Endodermal cell (in vitro differentiated cells): ENCODE measurements at regions not wholly inside any gene's neighbourhood (a gene's known extent, or its start where the extent isn't known, plus 50 kb on each side); places are given as distances from the start of the nearest gene placed in this dataset.

Experiments used
- DNase-seq: peaks from one replicate; pipeline ENCODE4 v3.0.0-alpha.2; 2017
- H3K27ac ChIP-seq: 2 replicates; pipeline ENCODE4 v1.5.1; 2013; ENCODE audit warnings: mild to moderate bottlenecking, low read depth, low read length, moderate library complexity
- H3K27me3 ChIP-seq: 2 replicates; pipeline ENCODE4 v1.6.1; 2013; ENCODE audit warnings: mild to moderate bottlenecking, low read length, moderate library complexity; ENCODE audit not compliant: insufficient read depth, control insufficient read depth, poor library complexity, severe bottlenecking
- H3K36me3 ChIP-seq: 2 replicates; pipeline ENCODE4 v1.7.0; 2013; ENCODE audit warnings: mild to moderate bottlenecking, low read length, moderate library complexity; ENCODE audit not compliant: control insufficient read depth, insufficient read depth
- H3K4me1 ChIP-seq: one replicate; pipeline ENCODE4 v1.7.0; 2013; ENCODE audit warnings: low read length; ENCODE audit not compliant: control insufficient read depth, insufficient read depth
- H3K4me3 ChIP-seq: 2 replicates; pipeline ENCODE4 v1.5.1; 2013; ENCODE audit warnings: mild to moderate bottlenecking, low read length, moderate library complexity
- H3K9ac ChIP-seq: 2 replicates; pipeline ENCODE4 v1.6.1; 2013; ENCODE audit warnings: mild to moderate bottlenecking, low read length, moderate library complexity; ENCODE audit not compliant: poor library complexity, severe bottlenecking; ENCODE audit errors: extremely low read depth
- H3K9me3 ChIP-seq: 2 replicates; pipeline ENCODE4 v1.6.1; 2013; ENCODE audit warnings: mild to moderate bottlenecking, low read length, moderate library complexity; ENCODE audit not compliant: control insufficient read depth
- H3K27ac Mint-ChIP-seq: 2 replicates; pipeline ENCODE4 v1.8.0; 2020; ENCODE audit warnings: mixed read lengths
- H3K27me3 Mint-ChIP-seq: 2 replicates; pipeline ENCODE4 v1.8.0; 2021; ENCODE audit warnings: mild to moderate bottlenecking, mixed read lengths; ENCODE audit not compliant: insufficient read depth
- H3K36me3 Mint-ChIP-seq: 2 replicates; pipeline ENCODE4 v1.8.0; 2020; ENCODE audit warnings: low read depth, mixed read lengths
- H3K4me1 Mint-ChIP-seq: 2 replicates; pipeline ENCODE4 v1.8.0; 2020; ENCODE audit warnings: mixed read lengths
- H3K4me3 Mint-ChIP-seq: 2 replicates; pipeline ENCODE4 v1.8.0; 2020; ENCODE audit warnings: mild to moderate bottlenecking, moderate library complexity, mixed read lengths
- H3K9me3 Mint-ChIP-seq: 2 replicates; pipeline ENCODE4 v1.8.0; 2020; ENCODE audit warnings: mild to moderate bottlenecking, mixed read lengths
- WGBS, 2 experiments: methylation state at CpG; one replicate each; pipeline versions ENCODE4 v1.1.5 to v1.1.7; 2013; ENCODE audit warnings: missing lambda C conversion rate in 2 of 2, mixed read lengths in 1 of 2; ENCODE audit not compliant: insufficient coverage in 1 of 2, insufficient read length in 1 of 2; 5-methylcytosine and 5-hydroxymethylcytosine counted together
- TF ChIP-seq, protein P1 (sequence below): fragments of 200-600 bp; sonication (generic); conservative IDR thresholded peaks from 2 replicates; pipeline ENCODE4 v1.5.0; 2021; ENCODE audit warnings: antibody characterized with exemption, mild to moderate bottlenecking

DNA sequence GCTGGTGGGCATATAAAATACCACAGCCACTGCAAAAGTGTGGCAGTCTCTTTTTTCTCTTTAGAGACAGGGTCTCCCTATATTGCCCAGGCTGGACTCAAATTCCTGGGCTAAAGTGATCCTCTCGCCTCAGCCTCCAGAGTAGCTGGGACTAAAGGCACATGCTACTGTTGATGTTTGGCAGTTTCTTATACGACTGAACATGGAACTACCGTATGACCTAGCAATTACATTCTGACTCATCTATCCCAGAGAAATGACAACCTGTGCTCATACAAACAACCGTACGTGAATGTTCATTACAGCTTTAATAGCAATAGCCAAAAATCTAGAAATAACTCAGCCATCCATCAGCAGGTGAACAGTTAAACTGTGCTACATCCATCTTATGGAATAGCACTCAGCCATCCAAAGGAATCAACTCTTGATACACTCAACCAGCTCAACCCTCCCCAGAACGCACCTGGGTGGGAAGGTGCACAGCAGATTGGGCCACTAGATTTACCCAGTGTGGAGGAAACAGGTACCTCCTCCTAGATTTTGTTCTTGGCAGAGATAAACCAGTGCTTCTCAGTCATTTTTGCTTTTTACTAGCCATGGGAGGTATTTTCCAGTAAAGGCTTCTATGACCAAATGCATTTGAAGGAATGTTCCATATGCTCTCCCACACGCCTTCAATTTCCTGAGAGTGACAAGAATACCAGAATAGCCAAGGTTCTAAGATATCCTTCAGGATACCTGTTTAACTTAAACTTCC is 130.5 kb downstream of the MED15 start:
- no peaks in the 10 kb centered on the region for H3K36me3 ChIP-seq
- H3K9me3 Mint-ChIP-seq: no peaks in the 10 kb centered on the region
- DNase-seq: no peak
- H3K4me3 Mint-ChIP-seq: no peak overlapping the region
- H3K27me3 ChIP-seq: no peaks in the 10 kb centered on the region
- no peaks in the 10 kb centered on the region for H3K36me3 Mint-ChIP-seq
- H3K4me1 Mint-ChIP-seq: peaks cover 9% of the 10 kb centered on the region
- peaks cover 8% of the 10 kb centered on the region for H3K4me1 ChIP-seq
- H3K9ac ChIP-seq: no peak overlapping the region
- peaks cover 4% of the 10 kb centered on the region for H3K9me3 ChIP-seq
- no peak overlapping the region for H3K4me3 ChIP-seq
- H3K27ac ChIP-seq: no peak overlapping the region
- 96 to 97% methylated on average over 7 of the region's 7 CpGs for WGBS, 2 experiments
- TF ChIP-seq, protein P1, sequence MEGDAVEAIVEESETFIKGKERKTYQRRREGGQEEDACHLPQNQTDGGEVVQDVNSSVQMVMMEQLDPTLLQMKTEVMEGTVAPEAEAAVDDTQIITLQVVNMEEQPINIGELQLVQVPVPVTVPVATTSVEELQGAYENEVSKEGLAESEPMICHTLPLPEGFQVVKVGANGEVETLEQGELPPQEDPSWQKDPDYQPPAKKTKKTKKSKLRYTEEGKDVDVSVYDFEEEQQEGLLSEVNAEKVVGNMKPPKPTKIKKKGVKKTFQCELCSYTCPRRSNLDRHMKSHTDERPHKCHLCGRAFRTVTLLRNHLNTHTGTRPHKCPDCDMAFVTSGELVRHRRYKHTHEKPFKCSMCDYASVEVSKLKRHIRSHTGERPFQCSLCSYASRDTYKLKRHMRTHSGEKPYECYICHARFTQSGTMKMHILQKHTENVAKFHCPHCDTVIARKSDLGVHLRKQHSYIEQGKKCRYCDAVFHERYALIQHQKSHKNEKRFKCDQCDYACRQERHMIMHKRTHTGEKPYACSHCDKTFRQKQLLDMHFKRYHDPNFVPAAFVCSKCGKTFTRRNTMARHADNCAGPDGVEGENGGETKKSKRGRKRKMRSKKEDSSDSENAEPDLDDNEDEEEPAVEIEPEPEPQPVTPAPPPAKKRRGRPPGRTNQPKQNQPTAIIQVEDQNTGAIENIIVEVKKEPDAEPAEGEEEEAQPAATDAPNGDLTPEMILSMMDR: no peak
- no peaks in the 10 kb centered on the region for H3K27me3 Mint-ChIP-seq
- no peak overlapping the region for H3K27ac Mint-ChIP-seq

DNA sequence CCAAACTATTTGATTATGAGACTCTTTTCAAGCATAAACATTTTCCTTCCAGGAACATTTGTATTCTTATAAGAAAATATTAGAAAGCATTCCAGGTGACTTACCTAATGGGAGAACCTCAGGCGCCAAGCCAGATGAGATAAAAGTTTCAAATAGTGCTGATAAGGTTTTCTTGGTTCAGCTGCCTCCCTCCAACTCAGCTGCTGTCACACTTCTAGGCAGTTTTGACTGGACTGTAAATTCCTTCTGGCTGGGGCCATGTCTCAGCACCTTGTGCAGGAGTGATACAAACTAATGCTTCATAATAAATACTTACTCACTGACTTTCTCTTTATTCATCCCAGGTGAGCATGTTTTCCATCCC is 131.1 kb downstream of the MED15 start:
- no peak for DNase-seq
- Histone ChIP-seq H3K4me3 (no peak overlapping the region), H3K9ac (no peak overlapping the region), H3K27me3 (no peaks in the 10 kb centered on the region), H3K9me3 (peaks cover 4% of the 10 kb centered on the region), H3K36me3 (no peaks in the 10 kb centered on the region), H3K27ac (no peak overlapping the region), H3K4me1 (peaks cover 8% of the 10 kb centered on the region)
- TF ChIP-seq, protein P1: no peak
- Mint-ChIP-seq H3K27me3 (no peaks in the 10 kb centered on the region), H3K4me3 (no peak overlapping the region), H3K36me3 (no peaks in the 10 kb centered on the region), H3K9me3 (no peaks in the 10 kb centered on the region), H3K27ac (no peak overlapping the region), H3K4me1 (peaks cover 9% of the 10 kb centered on the region)
- 86 to 100% methylated on average over 1 of the region's 1 CpG for WGBS, 2 experiments

DNA sequence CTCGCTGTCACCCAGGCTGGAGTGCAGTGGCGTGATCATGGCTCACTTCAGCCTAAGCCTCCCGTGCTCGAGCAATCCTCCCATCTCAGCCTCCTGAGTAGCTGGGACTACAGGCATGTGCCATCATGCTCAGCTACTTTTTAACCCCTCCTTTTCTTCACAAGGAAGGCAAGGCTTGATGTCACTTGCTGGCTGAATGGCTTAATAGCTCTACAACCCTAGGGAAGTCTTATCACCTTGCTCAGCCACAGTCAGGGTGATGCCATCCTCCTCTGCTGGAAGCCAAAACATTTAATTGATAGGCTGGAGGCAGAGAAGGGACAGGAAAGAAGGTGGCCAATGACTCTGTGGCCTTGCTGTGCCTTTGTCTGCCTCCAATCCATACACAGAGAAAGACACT is 131.9 kb downstream of the MED15 start:
- Histone ChIP-seq H3K36me3 (no peaks in the 10 kb centered on the region), H3K4me3 (no peak overlapping the region), H3K4me1 (peaks cover 13% of the 10 kb centered on the region), H3K9ac (no peak overlapping the region), H3K27ac (no peak overlapping the region), H3K27me3 (no peaks in the 10 kb centered on the region), H3K9me3 (peaks cover 4% of the 10 kb centered on the region)
- no peaks in the 10 kb centered on the region for H3K9me3 Mint-ChIP-seq
- no peak overlapping the region for H3K27ac Mint-ChIP-seq
- no peak overlapping the region for H3K4me3 Mint-ChIP-seq
- peaks cover 18% of the 10 kb centered on the region for H3K4me1 Mint-ChIP-seq
- DNase-seq: no peak
- H3K36me3 Mint-ChIP-seq: no peaks in the 10 kb centered on the region
- TF ChIP-seq, protein P1: no peak
- no peaks in the 10 kb centered on the region for H3K27me3 Mint-ChIP-seq
- 91 to 92% methylated on average over 4 of the region's 4 CpGs for WGBS, 2 experiments
